HG03469 (cell line): ENCODE measurements at regions not wholly inside any gene's neighbourhood (a gene's known extent, or its start where the extent isn't known, plus 50 kb on each side); places are given as distances from the start of the nearest gene placed in this dataset.
"Not testable (repeated sequence)": the region's sequence is repeated elsewhere in the genome, so short reads cannot be mapped to it uniquely, and the experiment has no call there.

Experiments
- ATAC-seq: cut with Tn5 transposase; IDR thresholded peaks from one replicate; pipeline ENCODE4 v1.9.1; 2021; ENCODE audit warnings: mild to moderate bottlenecking, moderate library complexity, moderate number of reproducible peaks; ENCODE audit not compliant: unreplicated experiment

DNA sequence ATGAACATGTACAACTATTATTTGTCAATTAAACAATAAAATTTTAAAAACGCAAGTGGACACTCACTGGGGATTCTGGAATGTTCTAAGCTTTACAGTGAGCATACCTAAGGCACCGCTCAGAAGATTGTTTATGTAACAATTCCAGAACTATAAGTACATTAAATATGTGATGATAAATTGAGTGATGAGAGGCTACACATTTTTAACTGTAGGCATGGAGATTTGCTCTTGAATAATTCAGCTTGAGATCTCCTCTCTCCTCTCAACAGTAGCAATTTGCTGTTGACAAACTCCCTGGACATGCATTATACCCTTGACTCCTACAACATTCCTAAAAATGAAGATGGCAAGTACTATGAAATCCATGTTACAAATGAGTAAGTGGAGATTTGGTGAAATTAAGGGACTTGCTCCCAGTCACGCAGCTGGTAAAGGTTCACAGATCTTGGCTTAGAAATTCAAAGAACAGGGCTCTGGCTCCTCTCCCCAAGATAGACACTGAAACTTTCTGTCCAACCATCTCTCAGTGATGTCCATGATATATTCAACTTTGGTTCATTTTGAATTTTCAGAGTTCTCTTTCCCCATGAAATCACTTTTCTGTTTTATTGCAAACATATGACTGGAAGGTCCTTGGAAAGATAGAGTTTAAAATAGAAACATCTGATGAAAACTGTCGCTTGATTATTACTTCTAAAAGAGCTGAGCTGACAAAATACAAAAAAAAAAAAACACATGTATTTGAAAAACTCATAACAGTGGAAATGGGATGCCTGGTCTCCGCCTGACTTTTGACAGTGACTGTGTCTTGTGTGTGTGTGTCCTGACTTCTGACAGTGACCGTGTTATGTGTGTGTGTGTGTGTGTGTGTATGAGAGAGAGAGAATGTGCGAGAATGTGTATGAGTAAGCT lies 488.3 kb downstream of the TNS3 start:
- no peak for ATAC-seq

DNA sequence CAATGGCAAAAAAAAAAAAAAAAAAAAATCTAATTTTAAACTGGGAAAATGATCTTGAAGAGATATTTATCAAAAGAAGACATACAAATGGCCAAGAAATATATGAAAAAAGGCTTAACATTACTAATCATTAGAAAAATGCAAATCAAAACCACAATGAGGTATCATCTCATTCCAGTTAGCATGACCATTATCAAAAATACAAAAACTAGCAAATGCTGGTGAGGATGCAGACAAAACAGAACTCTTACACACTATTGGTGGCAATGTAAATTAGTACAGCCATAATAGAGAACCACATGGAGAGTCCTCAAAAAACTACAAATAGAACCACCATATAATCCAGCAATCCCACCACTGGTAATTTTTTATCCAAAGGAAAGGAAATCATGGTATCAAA lies 489.6 kb downstream of the TNS3 start:
- no peak for ATAC-seq

DNA sequence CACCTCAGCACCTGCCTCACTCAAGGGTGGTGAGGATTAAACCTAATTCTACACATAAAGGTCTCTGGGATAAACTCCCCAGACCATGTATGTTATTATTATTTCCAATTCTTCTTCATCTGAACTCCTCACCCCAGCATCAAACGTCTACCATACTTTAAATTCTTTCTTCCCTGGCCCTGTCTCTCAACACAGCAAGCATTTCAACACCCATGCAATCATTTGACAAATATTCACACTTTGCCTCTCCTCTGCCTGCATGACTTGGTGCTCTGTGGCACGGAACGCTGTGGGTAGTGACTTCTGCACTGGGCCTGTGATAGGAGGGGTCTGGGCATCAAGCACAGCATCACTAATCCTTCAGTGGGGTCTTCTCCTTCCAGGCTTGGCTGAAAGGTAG lies 490.8 kb downstream of the TNS3 start:
- no peak for ATAC-seq

DNA sequence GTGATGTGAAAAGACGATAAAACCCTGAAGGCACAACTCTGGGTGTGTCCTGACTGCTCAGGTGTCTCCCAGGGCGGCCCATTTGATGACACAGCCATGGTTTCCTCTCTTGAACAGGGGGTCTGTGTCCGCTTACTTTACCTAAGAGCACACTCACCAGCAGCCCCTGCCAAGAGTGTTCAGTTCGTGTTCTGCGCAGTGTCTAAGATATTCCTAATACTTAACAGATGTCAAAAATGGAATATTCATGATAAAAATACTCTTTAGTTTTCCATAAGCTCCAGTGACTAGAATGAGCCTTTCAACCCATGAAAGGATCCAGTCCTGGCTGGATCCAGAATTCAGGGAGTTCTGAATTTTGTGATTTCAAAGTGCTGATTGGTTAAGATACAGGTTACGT lies 492.4 kb downstream of the TNS3 start:
- ATAC-seq: no peak

DNA sequence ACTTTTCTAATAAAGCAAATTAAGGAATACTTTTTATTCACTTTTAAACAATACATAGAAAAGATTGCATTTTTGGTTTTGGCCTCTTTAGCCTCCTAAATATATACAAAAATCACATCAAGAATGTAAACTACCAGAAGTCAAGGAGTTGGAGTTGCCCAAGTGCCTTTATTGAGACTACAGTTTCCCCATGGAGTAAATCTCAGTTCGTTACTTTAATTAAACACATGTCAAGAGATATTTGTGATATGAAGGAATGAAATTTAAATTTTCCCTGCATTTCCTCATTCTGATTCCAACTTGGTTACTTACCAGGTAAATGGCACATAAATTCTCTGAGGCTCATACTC lies 492.9 kb downstream of the TNS3 start:
- no peak for ATAC-seq

DNA sequence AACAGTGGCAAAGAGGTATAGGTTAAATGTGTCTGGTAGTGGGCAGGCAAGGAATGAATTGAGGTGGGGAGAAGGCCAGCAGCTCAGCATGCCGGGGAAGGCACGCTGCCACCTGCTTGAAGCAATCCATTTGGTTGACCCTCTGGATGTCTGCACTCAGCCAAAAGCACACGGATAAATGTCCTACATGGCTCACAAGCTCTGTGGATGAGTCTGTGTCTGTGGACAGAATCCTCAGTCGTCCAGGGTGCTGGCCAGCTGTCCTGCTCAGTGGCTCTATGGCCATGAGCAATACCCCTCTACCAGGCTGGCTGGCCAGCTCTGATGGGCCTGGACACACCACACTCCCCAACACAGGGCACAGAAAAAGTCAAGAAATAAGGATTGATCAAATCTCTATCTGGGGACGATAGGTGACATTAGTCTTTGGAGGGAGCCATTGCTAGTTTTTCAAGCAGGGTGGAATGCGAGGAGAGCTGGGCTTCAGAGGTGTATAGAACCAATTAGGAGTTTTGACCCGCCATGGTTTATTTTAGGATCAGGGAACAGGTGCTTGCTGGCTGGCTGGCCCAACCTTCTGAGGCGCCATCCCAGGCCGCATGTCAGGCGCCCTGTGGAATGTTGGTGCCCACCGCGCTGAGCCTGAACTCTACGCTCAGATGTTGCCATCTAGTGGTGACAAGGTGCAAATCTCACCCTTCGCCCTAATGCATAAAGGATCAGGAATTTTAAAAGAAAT lies 493.4 kb downstream of the TNS3 start:
- peak; percentile 67 for ATAC-seq

DNA sequence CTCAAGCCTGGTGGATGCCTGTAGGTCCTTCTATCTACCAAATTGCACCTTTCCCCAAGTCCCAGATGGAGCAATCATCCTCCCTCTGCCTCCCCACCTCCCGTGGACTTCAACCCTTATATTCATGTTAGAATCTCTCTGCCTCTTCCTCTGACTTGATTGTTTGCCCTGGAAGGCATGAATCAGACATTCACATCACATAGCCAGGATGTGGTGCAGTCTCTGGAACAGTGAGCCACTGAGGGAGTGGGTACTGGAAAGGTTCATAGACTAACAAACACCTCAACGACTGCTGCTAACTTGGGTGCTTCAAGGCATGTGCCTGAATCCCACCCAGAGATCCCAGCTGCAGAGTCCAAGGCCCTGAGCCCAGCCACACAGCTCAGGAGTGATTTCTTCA lies 494.0 kb downstream of the TNS3 start:
- ATAC-seq: no peak

DNA sequence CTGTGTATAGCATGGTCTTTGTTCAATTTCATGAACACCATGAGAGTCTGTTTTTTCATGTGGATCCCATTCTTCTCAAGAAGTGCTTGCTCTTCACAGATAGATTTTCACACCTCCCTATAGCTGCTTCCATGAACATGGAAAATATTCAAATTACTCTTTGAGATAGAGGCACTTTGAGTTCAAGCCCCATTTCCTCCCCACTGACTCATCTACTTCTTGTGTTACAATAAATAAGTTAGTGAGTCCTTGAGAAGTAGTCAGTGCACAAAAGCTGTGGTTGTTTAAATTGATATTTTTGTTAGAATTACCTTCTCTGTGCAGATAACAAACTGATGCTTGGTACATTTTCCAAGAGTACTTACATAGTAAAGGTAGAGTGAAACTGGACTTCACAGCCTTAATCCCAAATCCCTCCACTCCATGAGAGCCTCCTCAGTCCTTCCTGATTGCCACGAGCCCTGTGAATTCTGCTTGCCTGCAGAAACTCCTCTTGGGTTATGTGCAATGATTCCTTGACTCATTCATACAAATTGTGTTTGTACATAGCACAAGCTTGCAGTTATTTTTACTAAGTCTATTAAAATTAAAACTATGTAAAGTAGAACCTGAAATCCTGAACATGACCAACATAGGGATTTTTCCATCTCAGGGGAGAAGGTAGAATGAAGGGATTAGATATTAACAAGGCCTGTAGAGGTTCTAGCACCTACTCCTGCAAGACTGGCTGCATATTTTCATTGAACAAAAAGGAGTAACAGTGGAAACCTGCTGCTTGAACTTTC lies 496.2 kb downstream of the TNS3 start:
- no peak for ATAC-seq

DNA sequence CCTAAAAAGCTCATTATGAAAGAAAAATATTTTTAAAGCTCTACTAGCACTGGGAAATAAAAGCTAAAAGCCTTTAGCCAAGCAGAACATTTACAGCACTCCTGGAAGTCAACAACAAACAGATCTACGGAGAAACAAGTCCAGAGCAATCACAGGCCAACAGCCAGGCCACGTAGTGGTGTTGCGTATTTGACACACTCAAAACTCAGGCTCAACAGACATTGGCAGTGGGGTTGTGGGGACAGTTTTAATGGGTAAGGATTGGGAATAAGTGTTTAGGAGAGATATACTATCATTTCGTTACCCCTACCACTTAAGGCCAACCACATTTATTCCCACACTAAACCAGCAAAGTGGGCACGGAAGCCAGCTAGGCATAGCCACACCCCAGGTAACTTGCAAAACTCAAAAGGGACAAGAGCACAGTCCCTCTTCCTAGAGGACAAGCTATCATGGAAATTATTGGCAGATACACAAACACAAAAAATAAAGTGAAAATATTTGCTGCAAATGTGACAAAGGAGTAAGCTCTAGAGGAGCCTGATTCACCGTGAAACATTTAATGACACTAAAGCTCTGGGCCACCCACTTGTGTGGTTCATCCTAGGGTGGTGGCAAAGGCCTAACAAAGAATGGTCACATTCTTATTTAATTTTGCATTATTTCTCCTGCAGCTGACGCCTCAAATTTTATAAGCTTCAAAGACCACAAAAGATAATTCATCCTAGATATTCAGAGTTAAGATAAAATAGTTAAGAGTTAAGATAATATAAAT lies 498.2 kb downstream of the TNS3 start:
- no peak for ATAC-seq

DNA sequence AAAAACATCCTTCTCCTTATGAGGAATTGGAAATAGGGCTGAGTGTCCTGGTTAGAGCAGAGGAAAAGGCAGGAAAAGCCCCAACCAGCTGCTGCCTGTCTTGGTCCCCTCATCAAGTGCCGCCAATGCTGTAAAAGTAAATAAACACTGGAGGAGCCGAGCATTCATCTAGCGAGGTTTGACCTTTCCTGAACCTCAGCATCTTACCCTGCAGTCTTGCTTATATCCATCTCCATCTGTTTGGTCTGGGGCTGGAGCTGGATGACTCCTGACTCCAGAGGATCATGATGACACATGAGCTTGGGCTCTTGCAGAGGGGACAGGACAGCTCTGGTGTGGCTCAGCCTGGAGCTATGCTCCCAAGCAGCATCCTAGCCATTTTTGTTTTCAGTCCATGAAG lies 501.1 kb downstream of the TNS3 start:
- no peak for ATAC-seq

DNA sequence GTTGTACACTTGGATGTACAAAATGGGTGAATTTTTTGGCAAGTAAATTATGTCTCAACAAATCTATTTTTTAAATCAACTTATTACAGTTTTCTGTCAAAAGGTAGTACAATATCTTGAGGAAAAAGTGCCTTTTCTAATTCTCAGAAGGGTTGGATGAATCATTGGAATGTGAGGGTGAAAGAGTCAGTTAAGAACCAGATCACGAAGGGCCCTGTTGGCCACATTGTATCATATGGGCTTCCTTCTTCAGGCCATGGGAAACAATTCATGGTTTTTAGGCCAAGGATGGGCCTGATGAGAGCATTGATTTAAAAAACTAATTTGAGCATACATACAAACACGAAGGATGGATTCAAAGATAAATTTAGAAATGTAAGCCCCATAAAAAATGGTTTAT lies 503.7 kb downstream of the TNS3 start:
- ATAC-seq: no peak

DNA sequence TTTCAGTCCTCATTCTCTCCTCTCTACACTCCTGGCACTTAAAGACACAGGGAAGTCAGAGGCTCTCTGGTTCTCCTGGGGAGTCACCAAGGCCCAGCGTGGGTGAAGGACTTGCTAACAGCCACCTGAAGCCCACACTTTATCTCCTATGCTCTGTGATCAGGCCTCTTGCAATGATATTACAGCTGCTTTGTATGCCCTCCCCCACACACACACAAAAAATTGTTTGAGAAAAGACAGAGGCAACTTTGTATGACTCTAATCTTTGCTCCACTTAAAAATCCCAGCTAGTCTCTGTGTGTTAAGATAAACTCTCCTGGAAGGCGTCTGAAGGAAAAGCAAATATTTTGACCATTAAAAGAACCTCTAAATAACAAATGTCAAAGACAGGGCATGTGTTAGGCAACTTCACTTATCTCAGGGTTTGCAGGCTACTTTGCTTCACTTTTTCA lies 507.2 kb downstream of the TNS3 start:
- no peak for ATAC-seq

DNA sequence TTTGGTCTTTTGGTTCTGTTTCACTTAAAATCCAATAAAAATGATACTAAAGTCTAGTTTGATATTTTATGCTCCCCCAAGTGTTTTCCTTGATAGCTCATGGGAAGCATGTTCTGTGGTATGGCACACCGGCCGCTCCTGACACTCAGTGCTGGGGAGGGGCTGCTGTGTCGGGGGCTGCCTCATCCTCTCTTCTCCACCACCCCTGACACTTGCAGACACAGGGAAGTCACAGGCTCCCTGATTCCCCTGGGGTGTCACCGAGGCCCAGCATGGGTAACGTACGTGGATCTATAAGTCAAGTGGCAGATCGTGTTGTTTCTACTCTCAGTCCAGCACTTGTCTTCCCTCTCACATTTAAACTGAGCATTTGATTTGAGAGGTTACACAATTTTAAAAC lies 508.6 kb downstream of the TNS3 start:
- ATAC-seq: no peak

DNA sequence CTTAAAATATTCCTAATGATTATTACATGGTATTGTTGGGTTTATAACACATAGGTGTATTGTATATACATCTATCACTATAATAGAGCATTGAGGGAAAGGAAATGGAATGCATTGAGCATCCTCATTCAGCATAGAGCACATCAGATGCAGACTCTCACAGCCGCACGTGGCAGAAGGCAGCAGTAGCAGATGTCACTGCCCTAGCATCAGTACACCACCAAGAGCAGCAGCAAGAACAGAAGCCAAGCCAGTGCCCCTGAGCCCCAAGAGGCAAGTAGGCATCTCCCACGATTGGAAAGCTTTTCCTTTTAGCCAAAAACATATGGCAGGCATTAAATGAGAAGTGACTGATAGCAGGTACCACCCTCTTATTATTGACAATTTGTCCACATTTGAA lies 510.0 kb downstream of the TNS3 start:
- no peak for ATAC-seq

DNA sequence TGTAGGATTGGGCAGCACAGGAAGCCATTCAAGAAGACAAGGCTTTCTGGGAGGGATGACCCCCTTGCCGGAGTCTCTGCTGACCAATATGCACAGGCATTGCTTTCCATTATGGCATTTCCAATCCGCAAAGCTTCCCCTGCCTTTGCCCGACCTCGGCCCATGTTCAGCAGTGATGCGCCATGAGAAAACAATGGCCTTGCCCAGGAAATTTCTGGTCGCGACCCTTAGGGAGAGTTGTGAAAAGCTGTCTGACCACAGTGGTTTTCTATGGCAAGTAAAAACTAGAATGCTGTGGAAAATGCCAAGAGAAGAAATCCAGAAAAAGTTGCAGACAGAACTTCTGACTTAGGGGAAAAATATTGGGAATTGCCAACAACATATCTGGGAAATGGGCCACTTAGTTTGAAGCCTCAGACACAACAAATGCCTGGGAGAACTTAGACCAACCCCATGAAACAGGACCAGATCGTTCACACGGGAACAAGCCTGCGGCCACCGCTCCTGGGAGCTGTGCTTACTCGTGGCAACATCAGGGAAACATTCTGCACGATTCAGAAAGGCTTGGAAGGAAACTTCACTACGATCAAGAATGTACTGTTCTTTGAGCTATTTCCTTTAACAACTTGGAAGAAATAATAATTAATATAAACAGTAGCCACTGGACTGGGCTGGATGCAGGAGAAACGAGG lies 512.4 kb downstream of the TNS3 start:
- ATAC-seq: no peak

DNA sequence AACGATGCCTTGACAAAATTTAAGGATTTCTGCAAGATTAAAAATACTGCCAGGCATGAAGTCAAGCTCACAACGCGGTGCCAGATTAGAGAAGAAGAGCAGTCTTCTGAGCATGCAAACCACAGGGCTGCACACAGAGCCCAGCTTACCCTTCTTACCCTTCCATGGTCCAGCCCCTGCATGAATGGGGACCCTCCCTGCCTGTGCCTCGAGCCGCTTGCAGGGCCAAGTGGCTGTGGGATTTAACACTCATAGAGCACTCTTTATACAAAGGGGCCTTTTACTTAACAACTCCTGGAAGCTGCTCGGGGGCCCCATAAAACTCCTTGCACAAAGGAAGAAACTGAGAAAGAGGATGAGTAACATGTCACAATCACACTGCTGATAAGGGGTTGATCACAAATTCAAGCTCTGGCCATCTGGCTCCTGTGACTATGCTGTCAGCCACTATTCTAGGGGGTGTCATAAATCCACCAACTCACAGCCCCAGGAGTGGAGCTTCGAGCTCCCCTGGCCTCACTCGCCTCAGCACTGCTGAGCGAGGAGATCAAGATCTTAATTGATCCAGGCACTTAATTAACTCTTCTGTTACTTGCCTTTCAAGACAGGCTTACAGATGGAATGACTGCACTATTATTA lies 514.8 kb downstream of the TNS3 start:
- ATAC-seq: no peak

DNA sequence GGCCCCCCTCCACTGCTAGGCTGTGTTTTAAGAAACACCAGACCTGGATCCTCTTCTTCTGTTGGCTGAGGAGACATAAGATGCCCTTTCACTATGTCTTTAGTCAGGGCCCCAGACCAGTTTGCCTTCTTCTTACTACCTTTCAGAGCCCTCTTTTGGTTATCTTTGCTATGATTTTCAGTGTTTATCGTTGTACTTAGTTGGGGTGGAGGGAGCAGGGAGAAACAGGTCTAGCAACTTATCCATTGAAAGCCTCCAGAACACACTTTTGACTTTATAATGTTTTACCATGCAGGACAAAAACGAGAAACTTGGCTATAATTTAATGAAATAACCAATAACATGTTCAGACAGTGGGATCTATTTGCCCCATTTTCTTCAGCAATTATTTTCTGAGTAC lies 525.2 kb downstream of the TNS3 start:
- ATAC-seq: no peak

DNA sequence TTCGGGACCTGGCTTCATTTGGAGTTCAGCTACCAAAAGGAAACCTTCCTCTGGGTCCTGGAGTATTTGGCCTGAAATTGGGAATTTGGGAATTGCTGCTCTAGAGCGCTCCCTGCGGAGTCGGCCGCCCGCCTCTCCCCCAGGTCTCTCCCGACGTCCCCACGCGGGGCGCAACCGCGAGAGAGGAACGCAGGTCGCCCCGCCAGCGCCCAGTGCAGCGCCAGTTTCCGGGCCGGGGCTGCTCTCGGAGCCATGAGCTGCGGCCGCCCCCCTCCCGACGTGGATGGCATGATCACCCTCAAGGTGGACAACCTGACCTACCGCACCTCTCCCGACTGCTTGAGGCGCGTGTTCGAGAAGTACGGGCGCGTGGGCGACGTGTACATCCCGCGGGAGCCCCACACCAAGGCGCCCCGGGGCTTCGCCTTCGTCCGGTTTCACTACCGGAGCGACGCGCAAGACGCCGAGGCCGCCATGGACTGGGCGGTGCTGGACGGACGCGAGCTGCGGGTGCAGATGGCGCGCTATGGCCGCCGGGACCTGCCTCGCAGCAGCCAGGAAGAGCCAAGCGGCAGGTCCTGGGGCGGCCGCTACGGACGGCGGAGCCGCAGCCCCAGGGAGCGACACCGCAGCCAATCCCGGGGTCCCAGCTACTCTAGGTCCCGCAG lies 529.2 kb downstream of the TNS3 start:
- ATAC-seq: not testable (repeated sequence)

DNA sequence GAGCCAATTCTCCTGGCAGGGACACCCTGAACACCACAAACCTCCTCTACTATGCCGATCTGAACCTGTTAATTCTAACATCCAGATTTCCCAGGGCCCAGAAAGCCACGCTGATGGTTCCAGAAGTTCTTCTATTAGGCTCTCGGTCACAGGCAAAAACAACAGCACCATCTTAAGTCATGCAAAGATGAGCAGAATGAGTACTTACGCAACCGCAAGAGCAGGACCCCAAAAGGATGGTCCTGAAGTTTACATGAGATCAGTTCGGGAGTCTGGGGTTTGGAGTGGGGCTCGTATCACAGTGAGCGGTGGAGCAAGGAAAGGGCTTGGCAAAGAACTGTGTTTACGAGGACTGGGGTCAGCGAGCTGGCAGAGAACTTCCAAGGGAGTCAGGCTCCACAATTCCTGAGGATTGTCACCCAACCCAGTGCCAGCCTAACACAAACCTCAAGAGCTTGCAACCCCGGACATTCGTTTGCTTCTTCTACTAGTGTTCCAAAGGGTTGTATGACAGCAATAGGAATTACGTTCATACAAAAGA lies 532.6 kb downstream of the TNS3 start:
- ATAC-seq: no peak
